SK-N-SH (cell line): ENCODE measurements at regions not wholly inside any gene's neighbourhood (a gene's known extent, or its start where the extent isn't known, plus 50 kb on each side); places are given as distances from the start of the nearest gene placed in this dataset.
"Not testable (repeated sequence)": the region's sequence is repeated elsewhere in the genome, so short reads cannot be mapped to it uniquely, and the experiment has no call there.

Experiments
- CTCF ChIA-PET: fragments of 300-600, 350-600 bp; formaldehyde crosslinking; extraction: SDS; loops from one replicate; lab custom pipeline; 2021; lab: Yijun Ruan, JAX
- POLR2A ChIA-PET: fragments of 350-600 bp; sonication (Branson Sonifier 250); formaldehyde crosslinking; extraction: SDS; loops from one replicate; lab custom pipeline; 2020; ENCODE audit warnings: antibody characterized with exemption, inconsistent platforms; lab: Yijun Ruan, JAX
- DNase-seq: peaks from one replicate; pipeline ENCODE4 v3.0.0; 2012
- H2AFZ ChIP-seq: fragments of 200-600 bp; sonication (generic); 2 replicates; pipeline ENCODE4 v1.8.1; 2016; ENCODE audit warnings: antibody characterized with exemption, mild to moderate bottlenecking, low read depth
- H3F3A ChIP-seq: fragments of 200-600 bp; sonication (generic); replicated peaks from 2 replicates; pipeline ENCODE3; 2016; ENCODE audit warnings: antibody characterized with exemption, mild to moderate bottlenecking; ENCODE audit not compliant: insufficient read depth
- H3K27ac ChIP-seq, 2 experiments: fragments of 200-500 bp in 1 of 2; fragments of 200-600 bp in 1 of 2; sonication (Bioruptor generic) in 1 of 2; sonication (generic), shearing (Covaris generic) in 1 of 2; 2 replicates each; pipeline versions ENCODE4 v1.5.1 to v1.6.1; 2014 to 2016; ENCODE audit warnings: low read depth in 2 of 2, inconsistent platforms in 1 of 2, low read length in 1 of 2, mild to moderate bottlenecking in 1 of 2, mixed read lengths in 1 of 2
- H3K27me3 ChIP-seq: fragments of 200-600 bp; sonication (generic), shearing (Covaris generic); 2 replicates; pipeline ENCODE4 v1.6.1; 2016; ENCODE audit warnings: mixed run types; ENCODE audit not compliant: insufficient read depth
- H3K36me3 ChIP-seq, 2 experiments: fragments of 200-500 bp in 1 of 2; fragments of 200-600 bp in 1 of 2; sonication (Bioruptor generic) in 1 of 2; sonication (generic) in 1 of 2; replicated peaks in 1 of 2; 2 replicates each; pipeline versions ENCODE3 to v1.5.1; 2014 to 2016; ENCODE audit warnings: low read length in 1 of 2, mild to moderate bottlenecking in 1 of 2; ENCODE audit not compliant: insufficient read depth in 2 of 2, control insufficient read depth in 1 of 2
- H3K4me1 ChIP-seq, 2 experiments: fragments of 200-500 bp in 1 of 2; fragments of 200-600 bp in 1 of 2; sonication (Bioruptor generic) in 1 of 2; sonication (generic), shearing (Covaris generic) in 1 of 2; 2 replicates each; pipeline versions ENCODE4 v1.5.1 to v1.6.1; 2014 to 2016; ENCODE audit warnings: low read depth in 1 of 2, low read length in 1 of 2, mixed run types in 1 of 2; ENCODE audit not compliant: insufficient read depth in 2 of 2, control insufficient read depth in 1 of 2
- H3K4me2 ChIP-seq: fragments of 200-600 bp; sonication (generic), shearing (Covaris generic); 2 replicates; pipeline ENCODE4 v1.6.1; 2017; ENCODE audit warnings: mixed run types
- H3K4me3 ChIP-seq, 2 experiments: fragments of 200-500 bp in 1 of 2; fragments of 200-600 bp in 1 of 2; sonication (Bioruptor generic) in 1 of 2; sonication (generic), shearing (Covaris generic) in 1 of 2; 2 replicates each; pipeline versions ENCODE4 v1.5.1 to v1.8.1; 2014 to 2016; ENCODE audit warnings: low read depth in 2 of 2, inconsistent platforms in 1 of 2, low read length in 1 of 2, mild to moderate bottlenecking in 1 of 2, mixed read lengths in 1 of 2, moderate library complexity in 1 of 2
- H3K79me2 ChIP-seq: fragments of 200-600 bp; sonication (generic); 2 replicates; pipeline ENCODE4 v1.8.1; 2017; ENCODE audit warnings: mild to moderate bottlenecking; ENCODE audit not compliant: insufficient read depth
- H3K9ac ChIP-seq: fragments of 200-600 bp; sonication (generic); 2 replicates; pipeline ENCODE4 v1.6.1; 2017; ENCODE audit warnings: mixed run types
- H3K9me2 ChIP-seq: fragments of 200-600 bp; sonication (generic); 2 replicates; pipeline ENCODE4 v1.6.1; 2017; ENCODE audit warnings: mixed run types
- H3K9me3 ChIP-seq: fragments of 200-600 bp; sonication (generic); 2 replicates; pipeline ENCODE4 v1.6.1; 2017; ENCODE audit warnings: mixed run types, mild to moderate bottlenecking, moderate library complexity
- H4K20me1 ChIP-seq: fragments of 200-600 bp; sonication (generic); 2 replicates; pipeline ENCODE4 v1.6.1; 2017; ENCODE audit warnings: mild to moderate bottlenecking, mixed run types; ENCODE audit not compliant: insufficient read depth
- ELF1 ChIP-seq: IDR thresholded peaks from 2 replicates; pipeline ENCODE4 v1.4.0; 2012
- FOXJ3 ChIP-seq: sonication (generic); formaldehyde crosslinking; IDR thresholded peaks from 2 replicates; pipeline ENCODE4 v1.5.1; 2020; ENCODE audit warnings: mild to moderate bottlenecking, missing genetic modification reagents
- JUND ChIP-seq: IDR thresholded peaks from 2 replicates; pipeline ENCODE4 v1.4.0; 2012
- MXI1 ChIP-seq: IDR thresholded peaks from 2 replicates; pipeline ENCODE4 v1.6.1; 2012; ENCODE audit warnings: mild to moderate bottlenecking, low read depth, low read length, improper control_type of control experiment
- RAD21 ChIP-seq: IDR thresholded peaks from 2 replicates; pipeline ENCODE4 v1.6.1; 2012; ENCODE audit warnings: mild to moderate bottlenecking, low read length
- RFX5 ChIP-seq: IDR thresholded peaks from 2 replicates; pipeline ENCODE4 v1.6.1; 2012; ENCODE audit warnings: mild to moderate bottlenecking, improper control_type of control experiment, low read length
- TEAD4 ChIP-seq: IDR thresholded peaks from 2 replicates; pipeline ENCODE4 v1.4.0; 2012; ENCODE audit warnings: mild to moderate bottlenecking, borderline replicate concordance; ENCODE audit not compliant: insufficient read depth
- YY1 ChIP-seq: IDR thresholded peaks from 2 replicates; pipeline ENCODE4 v1.4.0; 2012; ENCODE audit warnings: low read depth, mild to moderate bottlenecking
- ZBTB33 ChIP-seq: IDR thresholded peaks from 2 replicates; pipeline ENCODE4 v1.4.0; 2012; ENCODE audit warnings: low read depth, borderline replicate concordance
- WGBS: methylation state at CpG from one replicate; pipeline ENCODE4 v1.1.6; 2017; ENCODE audit warnings: low lambda C conversion rate; 5-methylcytosine and 5-hydroxymethylcytosine counted together
- TF ChIP-seq, protein P1 (sequence below): fragments of 150-350 bp; IDR thresholded peaks from 2 replicates; pipeline ENCODE4 v1.6.1; 2016; ENCODE audit warnings: mild to moderate bottlenecking, low read depth, low read length
- TF ChIP-seq, protein P2 (sequence below): IDR thresholded peaks from 2 replicates; pipeline ENCODE4; 2012

- Histone ChIP-seq H3K4me2 (no peak overlapping the region), H3K36me3 (no peaks in the 10 kb centered on the region), H2AFZ (no peak overlapping the region), H4K20me1 (no peaks in the 10 kb centered on the region), H3F3A (no peaks in the 10 kb centered on the region), H3K4me1 (no peaks in the 10 kb centered on the region), H3K9ac (no peak overlapping the region), H3K9me3 (no peaks in the 10 kb centered on the region), H3K9me2 (no peaks in the 10 kb centered on the region), H3K4me3 (no peak overlapping the region), H3K27ac (no peak overlapping the region), H3K79me2 (no peaks in the 10 kb centered on the region), H3K27me3 (0 out of 2 replicates have a peak, but pooled peaks cover 3% of the 10 kb centered on the region)
- ChIA-PET POLR2A (no interaction called here), CTCF (no interaction called here)
- DNase-seq, result no peak
- TF ChIP-seq RAD21 (no peak), FOXJ3 (CRISPR knock-in tag) (no peak), TEAD4 (no peak), RFX5 (no peak), ELF1 (no peak), MXI1 (no peak), ZBTB33 (no peak), JUND (no peak), YY1 (no peak)
- TF ChIP-seq, protein P1, sequence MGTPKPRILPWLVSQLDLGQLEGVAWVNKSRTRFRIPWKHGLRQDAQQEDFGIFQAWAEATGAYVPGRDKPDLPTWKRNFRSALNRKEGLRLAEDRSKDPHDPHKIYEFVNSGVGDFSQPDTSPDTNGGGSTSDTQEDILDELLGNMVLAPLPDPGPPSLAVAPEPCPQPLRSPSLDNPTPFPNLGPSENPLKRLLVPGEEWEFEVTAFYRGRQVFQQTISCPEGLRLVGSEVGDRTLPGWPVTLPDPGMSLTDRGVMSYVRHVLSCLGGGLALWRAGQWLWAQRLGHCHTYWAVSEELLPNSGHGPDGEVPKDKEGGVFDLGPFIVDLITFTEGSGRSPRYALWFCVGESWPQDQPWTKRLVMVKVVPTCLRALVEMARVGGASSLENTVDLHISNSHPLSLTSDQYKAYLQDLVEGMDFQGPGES, result no peak
- TF ChIP-seq, protein P2, sequence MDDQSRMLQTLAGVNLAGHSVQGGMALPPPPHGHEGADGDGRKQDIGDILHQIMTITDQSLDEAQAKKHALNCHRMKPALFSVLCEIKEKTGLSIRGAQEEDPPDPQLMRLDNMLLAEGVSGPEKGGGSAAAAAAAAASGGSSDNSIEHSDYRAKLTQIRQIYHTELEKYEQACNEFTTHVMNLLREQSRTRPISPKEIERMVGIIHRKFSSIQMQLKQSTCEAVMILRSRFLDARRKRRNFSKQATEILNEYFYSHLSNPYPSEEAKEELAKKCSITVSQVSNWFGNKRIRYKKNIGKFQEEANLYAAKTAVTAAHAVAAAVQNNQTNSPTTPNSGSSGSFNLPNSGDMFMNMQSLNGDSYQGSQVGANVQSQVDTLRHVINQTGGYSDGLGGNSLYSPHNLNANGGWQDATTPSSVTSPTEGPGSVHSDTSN, result no peak
These were observed 173.0 kb downstream of the SOD2 start for GRCh38 chr6:159520002-159520401.

DNA sequence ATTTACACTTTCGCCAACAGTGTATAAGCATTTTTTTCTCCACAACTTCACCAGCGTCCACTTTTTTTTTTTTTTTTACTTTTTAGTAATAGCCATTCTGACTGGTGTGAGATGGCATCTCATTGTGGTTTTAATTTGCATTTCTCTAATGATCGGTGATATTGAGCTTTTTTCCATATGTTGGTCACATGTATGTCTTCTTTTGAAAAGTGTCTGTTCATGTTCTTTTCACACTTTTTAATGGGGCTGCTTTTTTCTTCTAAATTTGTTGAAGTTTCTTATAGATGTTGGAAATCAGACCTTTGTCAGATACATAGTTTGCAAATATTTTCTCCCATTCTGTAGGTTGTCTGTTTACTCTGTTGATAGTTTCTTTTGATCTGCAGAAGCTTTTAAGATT lies 177.2 kb downstream of the SOD2 start:
- H2AFZ ChIP-seq, DNase-seq, H3K9me3 ChIP-seq, H3K27me3 ChIP-seq, CTCF ChIA-PET, H3K36me3 ChIP-seq, H3F3A ChIP-seq, H3K27ac ChIP-seq, H3K4me3 ChIP-seq, H3K4me1 ChIP-seq, POLR2A ChIA-PET, H3K9ac ChIP-seq, H3K79me2 ChIP-seq, H4K20me1 ChIP-seq, H3K4me2 ChIP-seq, H3K9me2 ChIP-seq: not testable (repeated sequence)
- WGBS, result 6% methylated on average over 3 of the region's 3 CpGs
